ENCODE measurements at regions not wholly inside any gene's neighbourhood (a gene's known extent, or its start where the extent isn't known, plus 50 kb on each side); places are given as distances from the start of the nearest gene placed in this dataset.

DNA sequence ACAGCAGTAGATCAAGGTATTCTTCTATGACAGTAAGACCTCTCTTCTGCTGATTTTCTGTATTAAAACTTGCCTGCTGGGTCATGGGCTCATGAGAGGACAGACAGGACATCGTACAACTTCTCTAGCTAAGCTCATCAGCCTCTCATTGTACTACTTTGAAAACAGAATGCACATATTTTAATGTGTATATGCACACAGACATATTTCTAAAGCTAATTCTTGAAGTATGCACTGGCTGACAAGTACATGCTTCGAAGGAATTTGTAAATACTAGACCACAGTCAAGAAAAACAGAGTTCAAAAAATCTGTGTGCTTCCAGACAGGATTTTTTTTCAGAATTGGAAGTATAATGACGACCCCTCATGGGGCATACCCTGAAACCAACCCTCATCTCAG lies 81.7 kb upstream of the CD83 start:
- Histone ChIP-seq H2AFZ (ENCODE audit: low read depth, low read length, poor library complexity, severe bottlenecking) (no peak overlapping the region), H3K9ac (ENCODE audit: low read length) (no peak overlapping the region), H3K4me1 (ENCODE audit: control insufficient read depth in 1 of 2, insufficient read depth in 2 of 2, low read length in 2 of 2) (peaks cover 0 to 6% of the 10 kb centered on the region in 2 experiments; a peak in 2 of 4 replicates), H3K27ac (ENCODE audit: low read depth, low read length) (no peak overlapping the region), H3K9me2 (ENCODE audit: insufficient read depth) (no peaks in the 10 kb centered on the region), H3K9me3 (ENCODE audit: control insufficient read depth in 1 of 2, insufficient read depth in 1 of 2, low read depth in 1 of 2, low read length in 2 of 2) (no peaks in the 10 kb centered on the region), H4K20me1 (ENCODE audit: insufficient read depth) (no peaks in the 10 kb centered on the region), H3K27me3 (ENCODE audit: insufficient read depth, low read length) (no peaks in the 10 kb centered on the region), H3K4me2 (ENCODE audit: low read length) (no peak overlapping the region), H3K79me2 (ENCODE audit: insufficient read depth, low read length) (no peaks in the 10 kb centered on the region), H3K4me3 (replicated peaks in 1 of 2; ENCODE audit: low read depth in 1 of 2, low read length in 2 of 2) (no peak overlapping the region), H3K36me3 (ENCODE audit: control insufficient read depth in 1 of 2, insufficient read depth in 2 of 2, low read length in 2 of 2) (no peaks in the 10 kb centered on the region)
- CTCF ChIA-PET, result interaction anchor here (0.6 to 3.0 kb wide), 2 partner anchors 10 to 127 kb away, joined by 3 to 18 read pairs; no protein-coding TSS in a partner anchor
- no TSS peak for BruUV-seq (replicated peaks)
- POLR2A ChIA-PET, result no interaction called here
- intact Hi-C loops (cut with micrococcal nuclease), result no loop called here
- RAD21 ChIA-PET (ENCODE audit: low non-redundant PET in 1 of 2, low total read pairs in 2 of 2, uncharacterized antibody in 2 of 2, unreplicated experiment in 2 of 2), result no interaction called here
- TF ChIP-seq ZNF274 (IDR thresholded peaks at IDR 0.05; ENCODE audit: low read depth, low read length) (no peak), POLR2AphosphoS5 (IDR thresholded peaks at IDR 0.05; ENCODE audit: low read depth, low read length) (no peak), EGR1 (IDR thresholded peaks at IDR 0.05; ENCODE audit: low read depth) (no peak), CBX3 (IDR thresholded peaks at IDR 0.05; ENCODE audit: low read depth) (no peak), FOSL1 (IDR thresholded peaks at IDR 0.05; ENCODE audit: low read depth) (no peak), SP1 (IDR thresholded peaks at IDR 0.05; ENCODE audit: low read depth) (no peak), ELF1 (IDR thresholded peaks at IDR 0.05; ENCODE audit: borderline replicate concordance, low read depth) (no peak), EZH2phosphoT487 (IDR thresholded peaks at IDR 0.05; ENCODE audit: borderline replicate concordance) (no peak), JUND (IDR thresholded peaks at IDR 0.05) (no peak), EZH2 (IDR thresholded peaks at IDR 0.05) (no peak), ZFX (IDR thresholded peaks at IDR 0.05) (no peak), TCF7L2 (IDR thresholded peaks at IDR 0.05; ENCODE audit: borderline replicate concordance, extremely low read depth, insufficient read depth, insufficient read length) (no peak)
- TF ChIP-seq, protein P1, sequence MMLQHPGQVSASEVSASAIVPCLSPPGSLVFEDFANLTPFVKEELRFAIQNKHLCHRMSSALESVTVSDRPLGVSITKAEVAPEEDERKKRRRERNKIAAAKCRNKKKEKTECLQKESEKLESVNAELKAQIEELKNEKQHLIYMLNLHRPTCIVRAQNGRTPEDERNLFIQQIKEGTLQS (IDR thresholded peaks at IDR 0.05), result no peak
- DNase-seq (ENCODE audit: low read depth, low spot score) (no peak), ATAC-seq (no peak)

DNA sequence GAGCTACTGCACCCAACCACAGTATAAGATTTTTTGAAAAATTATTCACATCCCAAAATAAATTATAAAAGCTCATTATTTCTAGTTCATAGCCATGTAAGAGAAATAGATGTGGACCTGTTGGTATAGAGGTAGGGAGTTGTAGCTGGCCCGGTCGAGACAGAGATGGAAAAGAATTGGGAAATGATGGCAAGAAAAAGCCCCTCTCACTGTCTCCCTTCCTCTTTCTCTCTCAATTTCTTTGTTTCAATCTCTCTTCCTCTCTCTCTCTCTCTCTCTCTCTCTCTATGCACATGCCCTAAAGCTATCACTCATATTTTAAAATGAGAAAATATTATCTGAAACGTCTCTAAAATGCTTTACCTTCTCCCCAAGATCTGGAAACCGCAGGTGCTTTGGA lies 80.7 kb upstream of the CD83 start:
- Histone ChIP-seq H2AFZ (ENCODE audit: low read depth, low read length, poor library complexity, severe bottlenecking) (no peak overlapping the region), H3K79me2 (ENCODE audit: insufficient read depth, low read length) (no peaks in the 10 kb centered on the region), H3K27me3 (ENCODE audit: insufficient read depth, low read length) (no peaks in the 10 kb centered on the region), H3K36me3 (ENCODE audit: control insufficient read depth in 1 of 2, insufficient read depth in 2 of 2, low read length in 2 of 2) (no peaks in the 10 kb centered on the region), H3K4me1 (ENCODE audit: control insufficient read depth in 1 of 2, insufficient read depth in 2 of 2, low read length in 2 of 2) (peaks cover 0 to 6% of the 10 kb centered on the region in 2 experiments; a peak in 2 of 4 replicates), H3K4me2 (ENCODE audit: low read length) (no peak overlapping the region), H4K20me1 (ENCODE audit: insufficient read depth) (no peaks in the 10 kb centered on the region), H3K9me2 (ENCODE audit: insufficient read depth) (no peaks in the 10 kb centered on the region), H3K27ac (ENCODE audit: low read depth, low read length) (no peak overlapping the region), H3K4me3 (replicated peaks in 1 of 2; ENCODE audit: low read depth in 1 of 2, low read length in 2 of 2) (no peak overlapping the region), H3K9me3 (ENCODE audit: control insufficient read depth in 1 of 2, insufficient read depth in 1 of 2, low read depth in 1 of 2, low read length in 2 of 2) (no peaks in the 10 kb centered on the region), H3K9ac (ENCODE audit: low read length) (no peak overlapping the region)
- intact Hi-C loops (cut with micrococcal nuclease), result no loop called here
- POLR2A ChIA-PET, result no interaction called here
- RAD21 ChIA-PET (ENCODE audit: low non-redundant PET in 1 of 2, low total read pairs in 2 of 2, uncharacterized antibody in 2 of 2, unreplicated experiment in 2 of 2), result no interaction called here
- ATAC-seq (no peak), DNase-seq (ENCODE audit: low read depth, low spot score) (no peak)
- CTCF ChIA-PET, result interaction anchor here (1.5 to 3.0 kb wide), 2 partner anchors 9 to 10 kb away, joined by 3 to 18 read pairs; no protein-coding TSS in a partner anchor
- no TSS peak for BruUV-seq (replicated peaks)
- TF ChIP-seq FOSL1 (IDR thresholded peaks at IDR 0.05; ENCODE audit: low read depth), result no peak
- TF ChIP-seq EZH2 (IDR thresholded peaks at IDR 0.05), result no peak
- no peak for TF ChIP-seq ELF1 (IDR thresholded peaks at IDR 0.05; ENCODE audit: borderline replicate concordance, low read depth)
- no peak for TF ChIP-seq CEBPB (IDR thresholded peaks at IDR 0.05; ENCODE audit: low read depth)
- TF ChIP-seq, protein P2, sequence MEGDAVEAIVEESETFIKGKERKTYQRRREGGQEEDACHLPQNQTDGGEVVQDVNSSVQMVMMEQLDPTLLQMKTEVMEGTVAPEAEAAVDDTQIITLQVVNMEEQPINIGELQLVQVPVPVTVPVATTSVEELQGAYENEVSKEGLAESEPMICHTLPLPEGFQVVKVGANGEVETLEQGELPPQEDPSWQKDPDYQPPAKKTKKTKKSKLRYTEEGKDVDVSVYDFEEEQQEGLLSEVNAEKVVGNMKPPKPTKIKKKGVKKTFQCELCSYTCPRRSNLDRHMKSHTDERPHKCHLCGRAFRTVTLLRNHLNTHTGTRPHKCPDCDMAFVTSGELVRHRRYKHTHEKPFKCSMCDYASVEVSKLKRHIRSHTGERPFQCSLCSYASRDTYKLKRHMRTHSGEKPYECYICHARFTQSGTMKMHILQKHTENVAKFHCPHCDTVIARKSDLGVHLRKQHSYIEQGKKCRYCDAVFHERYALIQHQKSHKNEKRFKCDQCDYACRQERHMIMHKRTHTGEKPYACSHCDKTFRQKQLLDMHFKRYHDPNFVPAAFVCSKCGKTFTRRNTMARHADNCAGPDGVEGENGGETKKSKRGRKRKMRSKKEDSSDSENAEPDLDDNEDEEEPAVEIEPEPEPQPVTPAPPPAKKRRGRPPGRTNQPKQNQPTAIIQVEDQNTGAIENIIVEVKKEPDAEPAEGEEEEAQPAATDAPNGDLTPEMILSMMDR (IDR thresholded peaks at IDR 0.05 in 2 of 3, conservative IDR thresholded peaks at IDR 0.05 in 1 of 3; ENCODE audit: borderline replicate concordance in 1 of 3, insufficient read depth in 1 of 3, low read depth in 2 of 3, low read length in 2 of 3), result no peak
- TF ChIP-seq SRF (IDR thresholded peaks at IDR 0.05; ENCODE audit: low read depth), result no peak
- no peak for TF ChIP-seq POLR2A (IDR thresholded peaks at IDR 0.05; ENCODE audit: borderline replicate concordance, extremely low read depth, insufficient read depth, insufficient read length)
- TF ChIP-seq EGR1 (IDR thresholded peaks at IDR 0.05; ENCODE audit: low read depth), result no peak
- no peak for TF ChIP-seq ZFX (IDR thresholded peaks at IDR 0.05)
- TF ChIP-seq CBX3 (IDR thresholded peaks at IDR 0.05; ENCODE audit: low read depth), result no peak
- no peak for TF ChIP-seq POLR2AphosphoS5 (IDR thresholded peaks at IDR 0.05; ENCODE audit: low read depth, low read length)
- no peak for TF ChIP-seq EZH2phosphoT487 (IDR thresholded peaks at IDR 0.05; ENCODE audit: borderline replicate concordance)

All from HCT116 (cell line).